Epidermal melanocyte (primary cell): ENCODE measurements at regions not wholly inside any gene's neighbourhood (a gene's known extent, or its start where the extent isn't known, plus 50 kb on each side); places are given as distances from the start of the nearest gene placed in this dataset.

Source experiments
- DNase-seq: peaks from one replicate; pipeline ENCODE4 v3.0.0; 2011; ENCODE audit warnings: low spot score; ENCODE audit not compliant: insufficient read length

GRCh38 chr6:164478426-164478825, 831.0 kb downstream of the C6orf118 start:
- DNase-seq, result no peak

DNA sequence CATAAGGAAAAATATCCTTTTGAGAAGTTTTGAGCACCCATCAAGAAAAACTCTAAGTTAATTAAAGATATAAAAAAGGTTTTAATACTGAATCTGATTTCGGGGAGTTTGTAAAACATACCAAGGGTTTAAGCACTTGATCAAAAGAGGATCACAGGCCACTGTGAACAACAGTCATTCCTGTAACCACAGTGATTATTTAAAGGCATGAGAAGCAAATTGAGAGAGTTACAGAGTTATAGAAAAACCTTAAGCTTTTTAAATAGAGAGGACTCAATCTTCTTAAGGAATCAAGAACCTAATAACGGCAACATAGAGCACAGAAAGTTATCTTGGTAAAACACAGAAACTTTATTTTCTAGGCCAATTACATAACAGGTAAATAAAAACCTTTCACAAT, 831.6 kb downstream of the C6orf118 start:
- no peak for DNase-seq

DNA sequence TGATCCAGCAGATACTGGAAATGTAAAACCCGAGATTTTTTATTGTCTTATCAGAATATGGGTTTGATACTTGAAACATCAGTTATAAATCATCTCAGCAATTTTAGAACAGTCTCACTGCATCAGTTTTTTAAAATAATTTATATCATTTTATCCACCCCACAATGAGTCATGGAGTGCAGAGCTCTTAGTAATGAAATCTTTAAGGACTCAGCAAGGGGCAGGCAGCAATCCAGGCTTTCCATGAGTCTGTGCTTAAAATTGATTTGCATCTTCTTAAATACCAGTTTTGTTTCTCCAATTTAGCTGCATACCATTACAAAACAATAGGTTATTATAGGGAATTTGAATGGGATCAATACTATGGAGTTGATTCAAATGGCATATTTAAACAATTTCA, 832.3 kb downstream of the C6orf118 start:
- no peak for DNase-seq

DNA sequence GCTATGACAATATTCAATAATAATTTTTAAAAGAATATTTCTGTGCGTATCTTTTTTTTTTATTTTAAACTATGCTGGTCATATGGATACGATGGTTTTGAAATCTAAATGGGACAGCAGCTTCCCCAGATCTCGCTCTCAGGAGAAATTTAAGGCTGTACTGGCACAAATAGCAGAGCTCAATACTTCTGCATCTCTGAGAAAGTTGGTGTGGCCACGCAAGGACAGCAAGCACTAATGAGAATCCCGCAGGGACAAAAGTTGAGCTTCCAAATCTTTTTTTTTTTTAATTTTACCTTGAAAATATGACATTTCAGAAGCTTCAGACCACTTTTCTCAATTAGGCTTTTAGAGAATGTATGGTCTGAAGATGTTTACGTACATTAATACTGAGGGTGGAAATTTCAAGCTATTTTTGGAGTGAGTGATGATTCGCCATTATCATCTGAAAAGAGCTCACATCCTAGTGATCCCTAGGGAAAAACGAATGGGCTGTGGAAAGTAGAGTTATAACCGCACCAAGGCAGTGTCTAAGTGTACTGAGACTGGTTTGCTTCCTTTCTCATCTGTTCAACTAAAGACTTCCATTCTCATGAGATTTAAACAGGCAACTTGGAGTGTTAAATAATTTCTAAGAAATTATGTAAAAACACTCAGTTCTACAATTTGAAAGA, 840.0 kb downstream of the C6orf118 start:
- DNase-seq, result no peak

GRCh38 chr6:164455835-164456234, 853.6 kb downstream of the C6orf118 start:
- no peak for DNase-seq

- DNase-seq, result no peak
These were observed 855.6 kb downstream of the C6orf118 start for GRCh38 chr6:164453835-164454234.

- DNase-seq, result no peak
These were observed 866.8 kb downstream of the C6orf118 start for GRCh38 chr6:164442572-164442971.

- no peak for DNase-seq
These were observed 870.1 kb downstream of the C6orf118 start for GRCh38 chr6:164439331-164439730.

DNA sequence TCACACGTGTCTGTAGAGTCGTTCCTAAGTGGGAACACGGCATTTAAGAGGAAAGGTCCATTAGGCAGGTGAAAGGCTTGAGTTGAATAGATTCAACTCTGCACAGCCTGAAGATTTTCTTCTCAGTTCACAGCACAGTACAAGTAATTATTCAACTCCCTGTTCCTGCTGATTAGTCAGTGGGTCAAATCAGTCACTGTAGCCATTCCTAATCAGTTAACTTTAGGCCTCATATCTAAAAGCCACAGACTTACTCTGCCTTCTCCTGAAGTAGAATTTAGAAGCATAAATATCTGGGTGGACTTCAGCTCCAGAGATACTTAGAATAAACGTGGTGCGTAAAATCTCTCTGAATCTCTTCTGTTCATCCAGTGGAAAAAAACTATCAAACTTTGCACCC, 872.4 kb downstream of the C6orf118 start:
- no peak for DNase-seq

GRCh38 chr6:164427728-164428402, 881.5 kb downstream of the C6orf118 start:
- DNase-seq, result no peak

DNA sequence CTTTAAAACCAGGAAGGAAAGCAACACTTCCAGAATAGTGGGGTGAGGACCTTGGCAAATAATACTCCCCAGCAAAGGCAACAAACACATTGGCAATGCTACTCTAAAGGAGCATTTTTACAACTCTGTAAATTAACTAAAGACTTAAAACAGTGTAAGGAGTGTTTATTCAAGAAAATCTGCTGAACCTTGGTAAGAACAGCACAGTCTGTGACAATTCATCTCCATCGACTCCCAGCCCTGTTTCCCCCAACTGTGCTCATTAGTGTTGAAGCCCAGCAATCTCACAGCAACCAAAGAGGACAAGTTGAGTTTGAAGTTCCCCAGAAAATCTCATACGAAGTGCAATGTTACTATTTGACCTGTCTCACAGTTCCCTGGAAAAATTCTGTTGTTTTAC, 884.9 kb downstream of the C6orf118 start:
- no peak for DNase-seq

DNA sequence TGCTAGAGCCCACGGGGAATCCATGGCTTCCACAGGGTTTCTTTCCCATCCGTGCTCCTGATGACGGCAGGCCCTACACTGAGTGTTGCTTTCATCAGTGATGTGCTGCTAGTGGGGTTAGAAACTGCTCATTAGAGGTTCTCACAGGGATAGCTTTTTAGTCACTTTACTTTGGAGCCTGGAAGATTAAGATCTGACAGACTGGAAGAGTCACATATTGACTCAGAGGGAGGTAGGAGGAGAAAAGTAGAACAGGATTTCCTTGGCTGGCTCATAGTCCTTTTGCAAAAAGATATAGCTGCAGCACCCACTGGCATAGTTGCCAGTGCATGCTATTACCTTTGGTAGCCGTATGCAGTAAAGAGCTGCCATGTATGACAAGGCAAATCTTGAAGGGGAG, 890.3 kb downstream of the C6orf118 start:
- DNase-seq, result no peak

GRCh38 chr6:164418262-164418588, 891.2 kb downstream of the C6orf118 start:
- no peak for DNase-seq

DNA sequence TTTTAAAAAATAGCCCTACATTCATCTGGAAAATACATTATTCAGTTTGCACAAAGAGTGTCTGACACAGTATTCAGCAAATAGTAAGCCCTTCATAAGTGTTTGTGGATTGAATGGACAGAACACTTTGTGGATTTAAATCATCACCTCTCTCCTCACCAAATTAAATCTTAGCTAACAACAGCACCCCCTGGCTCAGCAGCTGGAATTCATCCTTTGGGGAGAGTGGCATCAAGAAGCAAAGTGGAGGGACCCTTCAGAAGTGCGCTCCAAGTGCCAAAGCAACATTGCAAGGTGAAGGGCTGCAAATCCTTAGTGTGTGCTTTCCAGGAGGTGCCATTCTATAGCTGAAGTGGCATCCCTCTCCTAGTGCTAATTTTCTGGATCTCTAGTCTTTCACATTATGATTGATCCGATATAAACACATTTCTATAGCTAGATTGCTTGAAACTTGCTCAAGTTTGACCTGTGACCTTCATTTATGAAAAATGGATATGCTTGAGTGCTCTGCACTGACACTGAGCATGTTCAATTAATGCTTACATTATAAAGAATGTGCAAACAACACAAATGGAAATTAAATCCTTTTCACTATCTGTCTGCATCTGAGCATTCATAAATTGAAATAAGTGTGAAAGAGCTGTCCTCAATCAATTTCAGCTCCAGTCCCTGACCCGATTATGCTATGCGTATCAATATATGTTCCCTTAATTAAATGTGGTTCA, 891.7 kb downstream of the C6orf118 start:
- DNase-seq, result no peak

GRCh38 chr6:164415832-164416563, 893.4 kb downstream of the C6orf118 start:
- DNase-seq, result no peak

DNA sequence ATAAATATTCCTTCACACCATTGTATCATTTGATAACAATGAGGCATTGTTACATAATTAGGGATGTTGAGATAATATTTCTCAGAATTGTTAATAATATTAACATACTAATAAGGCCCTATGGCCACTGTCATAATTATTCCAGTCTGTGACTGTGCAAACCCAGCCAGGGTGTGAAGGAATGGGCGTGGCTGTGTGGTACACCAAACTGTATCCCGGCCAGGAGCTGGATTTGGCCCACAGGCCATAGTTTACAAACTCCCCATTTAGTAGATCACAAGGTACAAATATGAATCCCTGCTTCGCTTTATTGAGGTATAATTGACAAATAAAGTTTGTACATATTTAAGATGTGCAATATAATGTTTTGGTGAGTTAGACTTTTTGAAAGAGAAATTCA, 894.7 kb downstream of the C6orf118 start:
- no peak for DNase-seq

GRCh38 chr6:164412566-164412965, 896.8 kb downstream of the C6orf118 start:
- DNase-seq, result no peak

GRCh38 chr6:164410017-164410416, 899.4 kb downstream of the C6orf118 start:
- no peak for DNase-seq

- DNase-seq, result no peak
These were observed 899.9 kb downstream of the C6orf118 start for GRCh38 chr6:164409309-164410009.

- DNase-seq, result no peak
These were observed 900.5 kb downstream of the C6orf118 start for GRCh38 chr6:164408868-164409267.

DNA sequence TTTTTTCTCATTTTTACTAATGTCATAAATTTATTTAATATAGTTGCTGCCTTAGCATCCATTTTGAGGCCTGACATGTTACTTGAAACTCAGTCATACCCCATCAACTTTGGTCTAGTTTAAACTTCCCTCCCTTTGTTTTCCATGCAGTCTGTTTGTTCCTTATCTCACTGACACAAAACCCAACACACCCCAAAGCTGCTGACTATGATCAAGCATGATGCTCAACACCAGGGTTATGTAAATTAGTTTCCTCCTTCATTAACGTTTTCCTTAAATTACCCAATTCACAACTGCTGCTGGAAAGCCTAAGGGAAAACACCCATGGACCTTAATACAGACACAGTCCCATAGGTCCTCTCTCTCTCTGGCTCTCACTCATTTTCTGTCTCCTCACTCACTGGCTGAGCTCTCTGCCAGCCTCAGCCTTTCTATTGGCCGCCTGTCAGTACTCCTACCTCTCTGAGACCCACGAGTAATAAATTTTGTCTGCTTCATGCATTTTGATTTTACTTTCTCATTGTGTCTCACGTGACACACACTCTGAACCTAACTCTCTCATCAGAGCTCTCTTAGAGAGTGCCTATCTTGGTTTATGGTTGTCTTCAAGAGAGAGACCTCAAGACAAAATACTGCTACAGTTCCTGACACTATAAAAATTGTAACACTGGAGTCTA, 904.5 kb downstream of the C6orf118 start:
- DNase-seq, result no peak
